OCI-LY7 (cell line): ENCODE measurements at regions not wholly inside any gene's neighbourhood (a gene's known extent, or its start where the extent isn't known, plus 50 kb on each side); places are given as distances from the start of the nearest gene placed in this dataset.
"Not testable (repeated sequence)": the region's sequence is repeated elsewhere in the genome, so short reads cannot be mapped to it uniquely, and the experiment has no call there.

ENCODE experiments used
- BruUV-seq: library from RNA; stranded (reverse); fragments of 400-500 nt; replicated peaks from 2 replicates; lab custom pipeline; 2021; lab: Mats Ljungman, UMichigan
- CTCF ChIA-PET: fragments of 300-600 bp; sonication (Branson Sonifier 250); formaldehyde crosslinking; loops from one replicate; lab custom pipeline; 2022; ENCODE audit warnings: antibody characterized with exemption; ENCODE audit not compliant: unreplicated experiment; lab: Charles Lee
- POLR2A ChIA-PET: fragments of 300-600 bp; sonication (Branson Sonifier 250); formaldehyde crosslinking; loops from one replicate; lab custom pipeline; 2022; ENCODE audit warnings: antibody characterized with exemption; lab: Charles Lee
- DNase-seq: peaks from one replicate; pipeline ENCODE4 v3.0.0-alpha.2; 2015; ENCODE audit warnings: low spot score
- H2AFZ ChIP-seq: fragments of 200-600 bp; sonication (generic), shearing (Covaris generic); 2 replicates; pipeline ENCODE4 v1.6.1; 2014; ENCODE audit warnings: mild to moderate bottlenecking, antibody characterized with exemption, low read length, moderate library complexity
- H3K27ac ChIP-seq: fragments of 200-600 bp; sonication (generic); 2 replicates; pipeline ENCODE4 v1.5.1; 2014; ENCODE audit warnings: mixed run types, low read depth, mild to moderate bottlenecking, moderate library complexity, low read length, inconsistent platforms; ENCODE audit not compliant: poor library complexity, severe bottlenecking
- H3K36me3 ChIP-seq: fragments of 200-600 bp; sonication (generic); 2 replicates; pipeline ENCODE4 v1.6.1; 2014; ENCODE audit warnings: mild to moderate bottlenecking, antibody characterized with exemption, low read length, moderate library complexity, mixed read lengths; ENCODE audit not compliant: insufficient read depth
- H3K4me1 ChIP-seq: fragments of 200-600 bp; sonication (generic); 2 replicates; pipeline ENCODE4 v1.5.1; 2014; ENCODE audit warnings: mild to moderate bottlenecking, low read length; ENCODE audit not compliant: insufficient read depth, poor library complexity, severe bottlenecking
- H3K4me2 ChIP-seq: fragments of 200-600 bp; sonication (generic); 2 replicates; pipeline ENCODE4 v1.6.1; 2014; ENCODE audit warnings: mild to moderate bottlenecking, low read length
- H3K4me3 ChIP-seq: fragments of 200-600 bp; sonication (generic); 2 replicates; pipeline ENCODE4 v1.5.1; 2014; ENCODE audit warnings: mild to moderate bottlenecking, low read depth, low read length; ENCODE audit not compliant: poor library complexity, severe bottlenecking
- H3K79me2 ChIP-seq: fragments of 200-600 bp; sonication (generic); 2 replicates; pipeline ENCODE4 v1.6.1; 2016; ENCODE audit warnings: low read depth, mild to moderate bottlenecking, low read length, moderate library complexity, mixed read lengths; ENCODE audit not compliant: insufficient read depth
- H3K9me2 ChIP-seq: fragments of 200-600 bp; sonication (generic); 2 replicates; pipeline ENCODE4 v1.6.1; 2016; ENCODE audit warnings: mild to moderate bottlenecking, low read length, mixed read lengths; ENCODE audit not compliant: insufficient read depth
- H3K9me3 ChIP-seq: fragments of 200-600 bp; sonication (generic); 2 replicates; pipeline ENCODE4 v1.6.1; 2014; ENCODE audit warnings: mild to moderate bottlenecking, mixed run types, low read length, mixed read lengths
- H4K20me1 ChIP-seq: fragments of 200-600 bp; sonication (generic); 2 replicates; pipeline ENCODE4 v1.6.1; 2014; ENCODE audit warnings: mild to moderate bottlenecking, antibody characterized with exemption, low read length, moderate library complexity, mixed read lengths; ENCODE audit not compliant: insufficient read depth
- intact Hi-C: fragments of 100-400 bp; cut with micrococcal nuclease; formaldehyde crosslinking; loops from one replicate; pipeline ENCODE4 v1.10.0; 2022; ENCODE audit not compliant: unreplicated experiment

DNA sequence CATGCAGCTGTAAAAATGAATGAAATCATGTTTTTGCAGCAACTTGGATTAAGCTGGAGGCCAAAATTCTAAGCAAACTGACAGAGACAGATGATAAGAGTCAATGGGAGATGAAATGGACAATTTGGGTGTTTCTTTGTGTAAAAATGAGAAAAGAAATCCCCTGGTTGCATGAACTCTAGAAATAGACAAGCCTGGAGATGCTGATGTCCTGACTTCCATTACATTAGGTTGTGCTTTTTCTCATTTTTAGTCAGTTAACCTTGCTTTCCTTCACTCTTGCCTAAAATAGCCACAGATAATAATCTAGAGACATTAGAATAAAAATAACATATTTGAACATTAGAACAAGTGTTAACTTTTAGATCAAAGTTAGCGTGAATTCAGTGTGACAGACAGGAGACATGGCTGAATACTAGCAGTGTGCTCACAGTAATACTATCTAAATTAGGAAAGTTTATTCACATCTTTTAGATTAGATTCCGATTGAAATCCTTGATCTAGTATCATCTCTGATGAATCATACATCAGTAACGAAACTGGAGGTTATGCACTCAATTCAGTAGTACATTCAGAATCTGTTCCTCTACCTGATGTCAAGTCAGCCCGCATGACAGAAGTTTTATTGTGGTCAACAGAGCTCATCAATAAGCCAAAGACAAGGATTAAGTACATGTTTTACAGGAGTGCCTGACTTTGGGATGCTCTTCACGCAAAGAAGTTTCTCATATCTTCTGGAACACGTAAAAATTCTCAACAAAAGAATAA, 948.1 kb downstream of the TMEM121 start:
- H3K79me2 ChIP-seq, H3K4me3 ChIP-seq, H3K36me3 ChIP-seq, intact Hi-C loops, CTCF ChIA-PET, H3K4me2 ChIP-seq, H3K9me2 ChIP-seq, H4K20me1 ChIP-seq, DNase-seq, H2AFZ ChIP-seq, H3K4me1 ChIP-seq, POLR2A ChIA-PET, H3K9me3 ChIP-seq, H3K27ac ChIP-seq, BruUV-seq: not testable (repeated sequence)

- H3K9me3 ChIP-seq, H3K4me2 ChIP-seq, H3K4me1 ChIP-seq, H4K20me1 ChIP-seq, H3K4me3 ChIP-seq, H3K36me3 ChIP-seq, CTCF ChIA-PET, DNase-seq, H3K27ac ChIP-seq, BruUV-seq, H2AFZ ChIP-seq, H3K9me2 ChIP-seq, intact Hi-C loops, POLR2A ChIA-PET, H3K79me2 ChIP-seq: not testable (repeated sequence)
Observed at GRCh38 chr14:106475214-106475613, 948.8 kb downstream of the TMEM121 start.

DNA sequence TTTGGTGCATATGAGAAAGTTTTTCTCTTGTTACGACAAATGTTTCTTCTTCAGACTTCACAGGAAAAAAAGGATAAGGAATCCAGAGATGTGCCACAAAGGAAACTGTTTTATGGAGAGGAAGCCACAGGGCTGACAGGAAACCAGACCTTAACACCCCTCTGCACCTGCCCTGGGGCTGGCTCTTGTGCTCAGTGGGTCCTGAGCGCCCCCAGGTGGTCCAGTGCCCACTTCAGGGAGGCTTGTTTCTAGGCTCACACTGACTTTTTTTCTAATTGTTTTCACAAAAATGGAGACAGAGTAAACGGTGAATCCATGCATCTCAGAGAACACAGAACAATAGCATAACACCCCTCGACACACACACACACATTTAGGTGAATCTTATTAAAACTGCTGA, 951.2 kb downstream of the TMEM121 start:
- H3K79me2 ChIP-seq, H4K20me1 ChIP-seq, intact Hi-C loops, H3K9me2 ChIP-seq, H3K4me1 ChIP-seq, CTCF ChIA-PET, H3K27ac ChIP-seq, H3K9me3 ChIP-seq, H3K4me3 ChIP-seq, H2AFZ ChIP-seq, POLR2A ChIA-PET, H3K4me2 ChIP-seq, DNase-seq, BruUV-seq, H3K36me3 ChIP-seq: not testable (repeated sequence)

DNA sequence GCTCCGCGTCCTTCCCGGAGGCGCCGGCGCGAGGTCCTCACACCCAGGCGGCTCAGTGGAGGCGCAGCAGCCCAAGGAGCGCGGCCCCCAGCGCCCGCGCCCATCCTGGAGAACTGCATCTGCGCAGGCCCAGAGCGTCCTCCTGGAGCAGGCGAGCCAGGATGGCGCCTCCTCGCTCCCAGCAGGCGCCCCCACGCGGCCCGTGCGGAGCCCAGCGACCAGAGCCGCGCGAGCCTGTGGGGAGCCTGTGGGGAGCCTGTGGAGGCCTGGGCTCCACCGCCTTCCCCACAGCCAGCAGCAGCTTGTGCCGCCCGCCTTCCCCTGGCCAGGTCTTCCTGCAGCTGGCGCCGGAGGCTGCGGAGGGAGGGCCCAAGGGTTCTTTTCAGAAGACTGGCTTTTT, 953.9 kb downstream of the TMEM121 start:
- H3K4me1 ChIP-seq, intact Hi-C loops, H3K4me2 ChIP-seq, H3K79me2 ChIP-seq, DNase-seq, H3K9me2 ChIP-seq, H3K4me3 ChIP-seq, H2AFZ ChIP-seq, H3K36me3 ChIP-seq, CTCF ChIA-PET, BruUV-seq, H3K27ac ChIP-seq, H4K20me1 ChIP-seq, H3K9me3 ChIP-seq, POLR2A ChIA-PET: not testable (repeated sequence)

- H3K9me2 ChIP-seq, H3K9me3 ChIP-seq, BruUV-seq, H2AFZ ChIP-seq, H3K79me2 ChIP-seq, POLR2A ChIA-PET, H3K36me3 ChIP-seq, H3K27ac ChIP-seq, CTCF ChIA-PET, DNase-seq, H4K20me1 ChIP-seq, H3K4me3 ChIP-seq, intact Hi-C loops, H3K4me2 ChIP-seq, H3K4me1 ChIP-seq: not testable (repeated sequence)
Observed at GRCh38 chr14:106482213-106482612, 955.8 kb downstream of the TMEM121 start.
